ENCODE measurements at regions not wholly inside any gene's neighbourhood (a gene's known extent, or its start where the extent isn't known, plus 50 kb on each side); places are given as distances from the start of the nearest gene placed in this dataset.

GRCh38 chr14:98867726-98868125 lies 404.3 kb downstream of the BCL11B start:
- no peak for TF ChIP-seq EP300 (IDR thresholded peaks at IDR 0.05; ENCODE audit: borderline replicate concordance)
- no peak for TF ChIP-seq USF1 (IDR thresholded peaks at IDR 0.05)
- no peak for TF ChIP-seq RAD21 (IDR thresholded peaks at IDR 0.05; ENCODE audit: low read depth)
- no peak for TF ChIP-seq MAX (IDR thresholded peaks at IDR 0.05)
- TF ChIP-seq REST (IDR thresholded peaks at IDR 0.05; ENCODE audit: low read depth): no peak
